ENCODE measurements at regions not wholly inside any gene's neighbourhood (a gene's known extent, or its start where the extent isn't known, plus 50 kb on each side); places are given as distances from the start of the nearest gene placed in this dataset.

GRCh38 chr13:61950828-61951227, 535.2 kb upstream of the PCDH20 start:
- no peak for TF ChIP-seq CTCF (IDR thresholded peaks at IDR 0.05)

DNA sequence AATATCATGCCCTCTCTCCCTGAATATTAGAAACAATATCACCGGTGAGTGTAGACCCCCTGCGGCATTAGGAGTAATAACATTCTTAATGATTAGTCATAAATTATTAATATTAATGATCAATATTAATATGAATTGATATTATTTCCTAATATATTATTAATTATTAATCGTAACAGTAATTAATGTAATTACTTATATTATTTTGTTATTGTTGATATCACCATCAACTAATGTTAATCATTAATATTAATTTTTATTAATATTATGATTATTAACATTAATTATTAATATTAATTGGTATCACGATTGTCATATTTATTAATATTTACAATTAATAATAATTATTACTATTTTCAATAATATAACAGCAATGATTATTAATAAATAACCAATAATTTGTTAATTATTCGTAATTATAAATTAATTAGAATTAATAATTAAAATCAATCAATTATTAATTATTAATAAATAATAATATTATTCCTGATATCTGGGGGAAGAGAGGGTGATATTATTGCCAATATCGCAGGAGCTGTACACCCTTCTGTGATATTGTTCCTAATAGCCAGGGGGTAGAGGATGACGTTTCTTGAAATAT, 528.8 kb upstream of the PCDH20 start:
- no peak for TF ChIP-seq CTCF (IDR thresholded peaks at IDR 0.05)

DNA sequence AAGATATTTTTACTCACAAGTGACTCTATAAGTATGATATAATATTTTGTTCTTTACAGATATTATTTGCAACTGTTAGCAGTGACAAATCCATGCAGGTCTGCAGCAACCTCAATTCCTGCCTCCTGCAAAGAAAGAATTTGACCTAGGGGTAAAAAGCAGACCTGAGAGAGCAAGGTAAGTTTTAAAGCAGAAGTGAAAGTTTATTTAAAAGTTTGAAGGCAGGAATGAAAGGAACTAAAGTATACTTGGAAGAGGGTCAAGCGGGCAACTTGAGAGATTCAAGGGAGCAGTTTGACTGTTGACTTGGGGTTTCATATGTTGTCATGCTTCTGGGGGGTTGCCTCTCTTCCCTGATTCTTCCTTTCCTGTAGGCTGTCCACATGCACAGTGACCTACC, 520.1 kb upstream of the PCDH20 start:
- no peak for TF ChIP-seq CTCF (IDR thresholded peaks at IDR 0.05)

DNA sequence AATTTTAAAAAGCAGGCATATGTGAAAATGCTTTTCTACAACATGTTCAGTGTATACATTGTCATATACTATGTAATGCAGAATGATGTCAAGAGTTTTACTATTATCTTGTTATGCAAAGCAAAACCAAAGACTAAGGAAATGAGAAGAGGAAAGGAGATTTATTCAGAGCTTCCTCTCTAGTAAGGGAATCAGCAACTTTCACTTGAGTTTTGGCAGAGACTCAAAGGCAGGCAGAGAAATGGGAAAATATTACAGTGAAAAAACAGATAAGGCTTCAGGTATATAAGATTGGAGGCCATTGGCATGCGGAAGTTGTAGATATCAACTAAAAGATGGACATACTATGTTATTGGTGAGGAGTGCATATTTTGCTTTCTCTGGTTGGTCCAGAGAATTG, 512.0 kb upstream of the PCDH20 start:
- no peak for TF ChIP-seq CTCF (IDR thresholded peaks at IDR 0.05)

DNA sequence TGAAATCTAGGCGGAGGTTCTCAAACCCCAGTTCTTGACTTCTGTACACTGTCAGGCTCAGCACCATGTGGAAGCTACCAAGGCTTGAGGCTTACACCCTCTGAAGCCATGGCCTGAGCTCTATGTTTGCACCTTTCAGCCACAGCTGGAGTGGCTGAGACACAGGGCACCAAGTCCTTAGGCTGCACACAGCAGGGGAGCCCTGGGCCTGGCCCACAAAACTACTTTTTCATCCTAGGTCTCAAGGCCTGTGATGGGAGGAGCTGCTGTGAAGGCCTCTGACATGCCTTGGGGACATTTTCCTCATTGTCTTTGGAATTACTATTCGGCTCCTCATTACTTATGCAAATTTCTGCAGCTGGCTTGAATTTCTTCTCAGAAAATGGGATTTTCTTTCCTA, 503.2 kb upstream of the PCDH20 start:
- TF ChIP-seq CTCF (IDR thresholded peaks at IDR 0.05): no peak

DNA sequence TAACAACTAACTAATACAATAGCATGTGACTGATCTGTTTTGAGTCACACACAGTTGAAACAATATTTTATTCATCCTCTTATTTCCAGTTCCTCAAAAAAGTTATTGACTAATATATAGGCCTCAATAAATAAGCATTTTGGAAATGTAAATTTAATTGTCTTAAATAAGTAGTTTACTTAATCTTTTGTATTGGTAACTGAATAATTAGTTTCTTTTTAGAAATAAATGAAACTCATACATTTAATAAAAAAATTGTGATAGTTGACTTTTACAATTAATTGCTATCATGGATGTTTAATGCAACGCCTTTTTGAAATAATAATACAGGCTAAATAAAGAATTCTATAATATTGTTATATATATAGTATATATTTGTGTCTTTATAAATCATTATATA, 500.8 kb upstream of the PCDH20 start:
- TF ChIP-seq CTCF (IDR thresholded peaks at IDR 0.05): no peak

GRCh38 chr13:61913183-61913582, 497.5 kb upstream of the PCDH20 start:
- no peak for TF ChIP-seq CTCF (IDR thresholded peaks at IDR 0.05)

All from LNCAP (cell line).